ENCODE measurements at regions not wholly inside any gene's neighbourhood (a gene's known extent, or its start where the extent isn't known, plus 50 kb on each side); places are given as distances from the start of the nearest gene placed in this dataset.

DNA sequence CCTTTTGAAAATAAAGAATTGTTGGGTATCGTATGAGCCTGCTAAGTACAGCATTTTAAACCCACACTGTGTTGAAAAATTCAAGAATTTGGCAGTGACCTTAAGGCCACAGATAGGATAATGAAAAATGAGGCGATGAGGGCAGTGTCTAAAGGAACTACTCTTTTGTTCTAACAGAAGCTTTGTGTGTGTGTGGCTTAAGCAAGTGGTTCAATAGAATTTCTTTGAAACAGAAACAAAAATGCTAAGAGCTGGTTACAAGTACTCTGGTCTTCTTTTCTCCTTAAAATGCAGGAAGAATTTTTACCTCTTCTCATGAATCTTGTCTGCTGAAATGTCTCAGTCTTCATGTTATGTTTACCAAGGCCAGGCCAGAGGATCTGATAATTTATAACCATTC, 279.5 kb downstream of the ZNF536 start:
- Histone ChIP-seq H3K4me2 (peak overlapping the region; percentile 39), H3K9me3 (ENCODE audit: low read depth) (no peaks in the 10 kb centered on the region), H3K9ac (no peak overlapping the region), H2AFZ (replicated peaks) (no peak overlapping the region), H3K79me2 (ENCODE audit: low read depth) (no peaks in the 10 kb centered on the region), H3K27ac (no peak overlapping the region), H3K27me3 (no peaks in the 10 kb centered on the region), H3K4me3 (no peak overlapping the region), H3F3A (ENCODE audit: low read depth) (no peaks in the 10 kb centered on the region), H3K36me3 (no peaks in the 10 kb centered on the region), H4K20me1 (ENCODE audit: low read depth) (no peaks in the 10 kb centered on the region), H3K4me1 (peaks cover 42% of the 10 kb centered on the region)
- no peak for DNase-seq (ENCODE audit: low spot score)
- TF ChIP-seq, protein P1, sequence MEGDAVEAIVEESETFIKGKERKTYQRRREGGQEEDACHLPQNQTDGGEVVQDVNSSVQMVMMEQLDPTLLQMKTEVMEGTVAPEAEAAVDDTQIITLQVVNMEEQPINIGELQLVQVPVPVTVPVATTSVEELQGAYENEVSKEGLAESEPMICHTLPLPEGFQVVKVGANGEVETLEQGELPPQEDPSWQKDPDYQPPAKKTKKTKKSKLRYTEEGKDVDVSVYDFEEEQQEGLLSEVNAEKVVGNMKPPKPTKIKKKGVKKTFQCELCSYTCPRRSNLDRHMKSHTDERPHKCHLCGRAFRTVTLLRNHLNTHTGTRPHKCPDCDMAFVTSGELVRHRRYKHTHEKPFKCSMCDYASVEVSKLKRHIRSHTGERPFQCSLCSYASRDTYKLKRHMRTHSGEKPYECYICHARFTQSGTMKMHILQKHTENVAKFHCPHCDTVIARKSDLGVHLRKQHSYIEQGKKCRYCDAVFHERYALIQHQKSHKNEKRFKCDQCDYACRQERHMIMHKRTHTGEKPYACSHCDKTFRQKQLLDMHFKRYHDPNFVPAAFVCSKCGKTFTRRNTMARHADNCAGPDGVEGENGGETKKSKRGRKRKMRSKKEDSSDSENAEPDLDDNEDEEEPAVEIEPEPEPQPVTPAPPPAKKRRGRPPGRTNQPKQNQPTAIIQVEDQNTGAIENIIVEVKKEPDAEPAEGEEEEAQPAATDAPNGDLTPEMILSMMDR (IDR thresholded peaks at IDR 0.05) = no peak
- TF ChIP-seq EZH2 (IDR thresholded peaks at IDR 0.05) = no peak
- TF ChIP-seq EZH2phosphoT487 (IDR thresholded peaks at IDR 0.05) = no peak
- Mint-ChIP-seq H3K36me3 (no peaks in the 10 kb centered on the region), H3K4me1 (peaks cover 58% of the 10 kb centered on the region), H3K27ac (no peak overlapping the region), H3K4me3 (no peak overlapping the region), H3K9me3 (no peaks in the 10 kb centered on the region), H3K27me3 (ENCODE audit: insufficient read depth, low read depth) (peaks cover 6% of the 10 kb centered on the region)

- H3K27me3 Mint-ChIP-seq (ENCODE audit: insufficient read depth, low read depth) = peaks cover 5% of the 10 kb centered on the region
These were observed 278.9 kb downstream of the ZNF536 start for GRCh38 chr19:30651066-30651465.

DNA sequence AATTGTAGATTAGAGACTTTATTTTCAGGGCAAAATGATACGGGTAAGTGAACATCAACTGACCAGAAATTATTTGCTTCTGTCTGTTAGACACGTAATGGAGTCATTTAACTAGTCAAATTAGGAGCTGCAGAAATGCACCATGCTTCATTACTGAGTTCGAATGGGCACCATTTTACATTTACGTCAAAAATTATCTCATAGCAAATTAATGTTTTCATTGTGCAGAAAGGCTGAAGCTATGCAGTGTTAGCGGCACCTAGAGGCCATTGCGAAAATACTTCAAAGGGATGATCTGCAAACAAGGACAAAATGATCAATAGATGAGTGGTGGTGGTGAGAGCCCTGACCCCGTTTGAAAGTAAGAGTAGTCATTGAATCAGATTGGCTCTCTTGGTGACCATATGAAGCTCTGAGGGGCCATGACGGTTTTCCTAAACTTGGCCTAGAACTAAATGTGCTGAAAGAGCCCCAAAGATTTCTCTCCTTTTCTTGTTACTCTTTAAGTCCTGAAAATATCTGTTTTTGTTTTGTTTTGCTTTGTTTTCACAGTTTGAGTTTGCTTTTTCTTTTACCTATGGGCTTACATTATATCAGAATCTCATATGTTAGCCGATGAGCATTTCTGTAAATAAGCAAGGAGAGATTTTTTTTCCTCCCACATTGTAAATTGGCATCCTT, 277.9 kb downstream of the ZNF536 start:
- Mint-ChIP-seq H3K4me1 (peaks cover 71% of the 10 kb centered on the region), H3K36me3 (no peaks in the 10 kb centered on the region), H3K27ac (peak overlapping the region; percentile 6), H3K9me3 (no peaks in the 10 kb centered on the region), H3K27me3 (ENCODE audit: insufficient read depth, low read depth) (peaks cover 5% of the 10 kb centered on the region), H3K4me3 (no peak overlapping the region)
- Histone ChIP-seq H3K9ac (no peak overlapping the region), H3K4me3 (no peak overlapping the region), H3K79me2 (ENCODE audit: low read depth) (no peaks in the 10 kb centered on the region), H2AFZ (replicated peaks) (no peak overlapping the region), H3K27ac (no peak overlapping the region), H3K4me1 (peaks cover 54% of the 10 kb centered on the region), H3K36me3 (no peaks in the 10 kb centered on the region), H3K27me3 (no peaks in the 10 kb centered on the region), H3K9me3 (ENCODE audit: low read depth) (no peaks in the 10 kb centered on the region), H3F3A (ENCODE audit: low read depth) (no peaks in the 10 kb centered on the region), H4K20me1 (ENCODE audit: low read depth) (no peaks in the 10 kb centered on the region), H3K4me2 (peak overlapping the region; percentile 6)
- TF ChIP-seq EZH2 (IDR thresholded peaks at IDR 0.05) = no peak
- TF ChIP-seq, protein P1 (IDR thresholded peaks at IDR 0.05) = peak; percentile 92
- peak; percentile 68 for DNase-seq (ENCODE audit: low spot score)

More at GRCh38 chr19:30651066-30651465, 278.9 kb downstream of the ZNF536 start:
- Histone ChIP-seq H3K4me3 (no peak overlapping the region), H3K27ac (no peak overlapping the region), H3K79me2 (ENCODE audit: low read depth) (no peaks in the 10 kb centered on the region), H3K27me3 (no peaks in the 10 kb centered on the region), H3F3A (ENCODE audit: low read depth) (no peaks in the 10 kb centered on the region), H3K9me3 (ENCODE audit: low read depth) (no peaks in the 10 kb centered on the region), H4K20me1 (ENCODE audit: low read depth) (no peaks in the 10 kb centered on the region), H3K4me2 (peak overlapping the region; percentile 39), H2AFZ (replicated peaks) (no peak overlapping the region), H3K9ac (no peak overlapping the region), H3K4me1 (peaks cover 48% of the 10 kb centered on the region), H3K36me3 (no peaks in the 10 kb centered on the region)
- no peak overlapping the region for H3K27ac Mint-ChIP-seq
- H3K9me3 Mint-ChIP-seq = no peaks in the 10 kb centered on the region
- TF ChIP-seq EZH2 (IDR thresholded peaks at IDR 0.05) = no peak
- TF ChIP-seq, protein P1 (IDR thresholded peaks at IDR 0.05) = no peak
- no peak for TF ChIP-seq EZH2phosphoT487 (IDR thresholded peaks at IDR 0.05)
- no peak for DNase-seq (ENCODE audit: low spot score)
- no peaks in the 10 kb centered on the region for H3K36me3 Mint-ChIP-seq
- H3K4me3 Mint-ChIP-seq = no peak overlapping the region
- peaks cover 65% of the 10 kb centered on the region for H3K4me1 Mint-ChIP-seq

Data from neural progenitor cell (in vitro differentiated cells).